ENCODE measurements at regions not wholly inside any gene's neighbourhood (a gene's known extent, or its start where the extent isn't known, plus 50 kb on each side); places are given as distances from the start of the nearest gene placed in this dataset.
"Not testable (repeated sequence)": the region's sequence is repeated elsewhere in the genome, so short reads cannot be mapped to it uniquely, and the experiment has no call there.

DNA sequence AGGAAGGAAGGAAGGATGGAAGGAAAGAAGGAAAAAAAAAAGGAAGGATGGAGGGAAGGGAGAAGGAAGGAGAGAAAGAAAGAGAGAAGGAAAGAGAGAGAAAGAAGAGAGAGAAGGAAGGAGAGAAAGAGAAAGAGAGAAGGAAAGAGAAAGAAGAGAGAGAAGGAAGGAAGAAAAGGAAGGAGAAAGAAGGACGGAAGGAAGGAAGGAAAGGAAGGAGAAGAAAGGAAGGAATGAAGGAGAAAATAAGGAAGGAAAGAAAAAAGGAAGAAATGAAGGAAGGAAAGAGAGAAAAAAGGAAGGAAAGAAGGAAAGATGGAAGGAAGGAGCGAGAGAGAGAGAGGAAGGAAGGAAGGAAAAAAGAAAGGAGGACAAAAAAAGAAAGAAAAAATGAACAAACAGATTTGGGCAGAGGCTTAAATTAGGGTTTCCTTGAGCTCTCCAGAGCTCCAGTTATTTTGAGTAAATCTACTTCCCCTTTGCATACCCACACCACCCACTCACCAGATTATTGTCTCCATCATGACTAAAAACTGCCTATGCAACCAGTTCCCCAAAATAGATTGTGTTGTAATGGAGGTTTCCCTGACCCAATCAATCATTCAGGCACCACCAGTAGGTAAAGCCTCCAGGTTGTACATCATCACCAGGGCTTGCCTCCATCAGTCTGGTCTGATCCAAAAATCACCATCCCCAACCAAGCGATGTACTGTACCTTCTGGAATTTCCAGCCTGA is 1722.9 kb upstream of the PCDH10 start:
- no peak for DNase-seq (ENCODE audit: low read depth)

DNA sequence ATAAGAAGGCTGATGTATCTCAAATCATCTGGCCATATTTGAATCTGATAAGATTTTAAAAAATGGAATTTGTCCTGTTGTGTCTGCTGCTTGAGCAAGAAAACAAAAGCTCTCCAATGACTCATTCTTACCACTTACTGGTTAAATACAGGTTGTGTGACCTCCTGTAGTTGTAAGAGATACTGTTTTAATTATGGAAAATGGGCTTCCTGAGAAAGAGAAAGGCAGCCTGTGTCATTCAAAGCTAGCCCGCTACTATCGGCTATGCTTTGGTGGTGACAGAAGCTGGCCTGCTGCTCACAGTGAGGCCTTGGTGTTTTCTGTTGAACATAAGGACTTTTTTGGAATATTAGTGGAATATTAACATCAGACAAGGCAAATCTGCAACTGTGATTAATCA is 1722.1 kb upstream of the PCDH10 start:
- no peak for DNase-seq (ENCODE audit: low read depth)

DNA sequence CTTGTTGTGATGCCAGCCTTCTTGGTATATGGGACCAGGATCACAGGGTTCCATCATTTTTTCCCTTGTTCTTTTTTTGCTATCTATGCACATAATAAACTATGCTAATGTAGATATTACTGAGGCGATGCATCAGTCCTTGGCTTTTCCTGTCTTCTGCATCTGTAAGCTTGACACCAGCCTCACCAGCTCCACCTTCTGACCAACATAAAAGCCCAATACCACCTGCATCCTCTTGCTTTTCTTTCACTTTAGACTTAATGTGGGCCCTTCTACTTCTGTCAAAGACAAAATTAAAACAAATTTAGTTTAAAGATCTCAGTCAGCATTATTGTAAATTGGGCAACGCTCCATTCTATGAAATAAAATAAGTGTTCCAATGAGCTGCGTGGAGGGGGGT is 1718.8 kb upstream of the PCDH10 start:
- DNase-seq (ENCODE audit: low read depth), result no peak

DNA sequence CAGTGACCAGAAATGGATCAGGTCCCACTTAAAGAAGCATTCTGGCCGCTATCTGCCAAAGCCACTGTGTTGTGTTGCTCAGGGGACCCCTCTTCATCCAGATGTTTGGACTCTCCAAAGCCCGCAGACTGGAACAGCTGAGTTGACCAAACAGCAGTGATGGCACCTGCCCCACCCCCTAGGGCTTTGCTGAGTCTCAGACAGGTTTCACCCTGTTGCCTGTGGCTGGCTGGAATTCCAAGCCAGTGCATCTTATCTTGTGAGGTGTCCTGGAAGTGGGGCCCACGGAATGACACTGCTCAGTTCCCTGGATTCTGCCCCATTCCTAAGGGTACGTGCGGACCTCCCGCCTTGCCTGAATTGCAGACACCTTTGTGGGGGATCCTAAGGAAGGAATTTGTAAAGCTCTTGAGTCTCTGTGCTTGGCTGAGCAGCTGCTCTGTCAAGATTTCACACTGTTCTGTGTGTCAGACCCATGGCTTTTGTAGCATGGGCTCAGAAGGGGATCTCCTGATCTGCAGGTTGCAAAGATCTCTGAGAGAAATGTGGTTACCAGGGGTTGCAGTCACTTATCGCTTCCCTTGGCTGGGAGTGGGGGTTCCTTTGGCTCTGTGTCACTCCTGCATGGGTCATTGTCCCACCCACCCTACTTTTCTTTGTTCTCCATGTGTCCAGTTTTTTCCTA is 1707.9 kb upstream of the PCDH10 start:
- no peak for DNase-seq (ENCODE audit: low read depth)

DNA sequence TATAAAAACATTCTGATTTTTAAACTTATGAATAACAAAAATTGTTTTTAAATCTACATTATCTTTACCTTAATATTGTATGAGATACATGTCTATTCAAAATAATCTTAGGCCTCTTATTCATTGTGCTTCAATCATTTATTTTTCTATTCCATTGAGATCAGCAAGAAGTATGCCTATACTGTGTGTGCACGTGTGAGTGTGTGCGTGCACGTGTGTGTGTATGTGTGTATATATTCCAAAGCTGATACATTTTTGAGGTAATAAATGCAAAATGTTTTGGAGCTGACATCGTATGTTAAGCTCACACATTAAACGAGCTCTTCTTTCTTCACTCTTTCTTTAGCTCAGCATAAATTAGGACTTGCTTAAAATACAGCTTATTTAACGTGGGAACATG is 1701.2 kb upstream of the PCDH10 start:
- no peak for DNase-seq (ENCODE audit: low read depth)

DNA sequence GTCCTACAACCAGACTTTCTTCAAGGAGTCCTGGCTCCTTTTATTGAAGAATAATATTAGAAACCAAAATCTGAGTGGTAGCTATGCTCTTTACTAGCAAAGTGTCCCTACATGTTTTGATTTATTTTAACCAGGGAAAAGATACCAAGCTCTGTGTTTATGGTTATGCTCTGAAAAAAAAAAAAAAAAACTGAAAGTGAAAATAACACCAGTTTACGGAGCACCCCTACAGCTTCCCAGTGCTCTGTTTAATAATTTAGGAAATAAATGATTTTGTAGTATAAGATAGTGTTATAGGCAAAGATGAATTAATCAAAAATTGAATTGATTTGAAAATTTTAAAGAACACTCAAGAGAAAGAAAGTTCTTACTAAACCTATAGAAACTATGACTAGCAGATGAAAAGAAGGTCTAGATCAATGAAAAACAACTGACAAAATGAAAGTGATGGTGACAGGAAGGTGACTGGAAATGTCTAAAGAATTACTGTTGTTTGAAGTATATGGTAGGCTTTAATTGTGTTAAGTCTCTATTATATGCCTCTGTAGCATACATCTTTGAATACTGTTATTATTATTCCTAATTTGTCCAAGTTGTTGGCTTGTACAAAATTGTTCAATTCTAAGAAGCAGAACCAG is 1698.4 kb upstream of the PCDH10 start:
- no peak for DNase-seq (ENCODE audit: low read depth)

DNA sequence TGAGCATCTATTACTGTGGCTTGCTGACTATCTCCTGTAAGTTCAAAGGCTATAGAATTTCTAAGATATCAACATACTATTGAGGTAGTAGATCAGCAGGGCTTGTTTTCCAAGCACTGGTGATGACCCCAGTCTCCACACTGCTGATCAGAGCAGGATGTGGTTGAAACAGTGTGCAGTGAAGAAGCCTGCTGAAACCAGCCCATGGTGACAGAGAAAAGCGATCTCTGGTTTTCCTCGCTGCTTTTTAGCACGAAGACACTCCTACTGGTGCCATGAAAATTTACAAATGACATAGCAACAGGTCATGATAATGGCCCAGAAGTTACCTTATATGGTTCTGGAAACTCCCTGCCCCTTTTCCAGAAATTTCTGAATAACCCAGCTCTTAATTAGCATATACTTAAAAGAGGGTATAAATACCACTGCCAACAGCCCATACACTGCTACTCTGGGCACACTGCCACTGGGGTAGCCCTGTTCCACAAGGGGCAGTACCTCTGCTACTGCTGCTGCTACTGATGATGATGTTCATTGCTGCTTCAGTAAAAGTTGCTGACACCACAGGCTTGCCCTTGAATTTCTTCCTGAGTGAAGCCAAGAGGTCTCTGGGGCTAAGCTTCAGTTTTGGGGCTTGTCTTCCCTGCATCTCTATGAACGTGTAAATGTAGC is 1689.5 kb upstream of the PCDH10 start:
- no peak for DNase-seq (ENCODE audit: low read depth)

DNA sequence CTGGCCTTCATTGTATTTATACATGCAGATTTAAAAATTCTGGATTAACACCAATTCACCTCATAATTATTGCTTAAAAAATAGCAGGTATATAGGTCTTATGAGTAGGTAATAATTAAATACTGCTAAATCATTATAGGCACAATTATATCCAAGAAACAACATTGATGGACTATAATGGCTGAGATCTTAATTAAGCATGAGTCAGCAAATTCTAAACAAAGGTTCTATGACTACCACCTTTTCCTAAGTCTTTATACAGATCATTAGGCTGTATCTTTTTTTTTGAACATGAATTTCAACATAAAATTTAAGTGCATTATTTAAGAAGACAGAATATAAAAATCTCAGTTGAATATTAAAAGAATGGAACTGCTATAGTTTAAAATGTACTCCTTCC is 1678.7 kb upstream of the PCDH10 start:
- DNase-seq (ENCODE audit: low read depth), result no peak

DNA sequence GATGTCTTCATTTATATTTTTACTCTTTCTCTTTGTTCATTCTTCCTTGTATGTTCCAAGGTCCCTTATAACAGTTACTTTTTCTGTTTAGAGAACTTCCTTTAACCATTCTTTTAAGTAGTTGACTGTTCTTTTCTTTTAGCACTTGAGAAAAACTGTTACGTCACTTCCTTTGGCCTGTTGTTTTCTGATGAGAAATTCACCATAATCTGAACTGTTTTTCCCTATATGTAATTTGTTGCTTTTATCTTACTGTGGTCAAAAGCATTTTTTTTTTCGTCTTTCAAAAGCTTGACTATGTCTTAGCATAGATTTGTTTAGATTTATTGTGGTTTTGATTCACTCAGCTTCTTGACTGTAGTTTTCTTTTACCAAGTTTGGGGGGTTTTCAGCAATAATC is 1660.3 kb upstream of the PCDH10 start:
- DNase-seq (ENCODE audit: low read depth), result no peak

DNA sequence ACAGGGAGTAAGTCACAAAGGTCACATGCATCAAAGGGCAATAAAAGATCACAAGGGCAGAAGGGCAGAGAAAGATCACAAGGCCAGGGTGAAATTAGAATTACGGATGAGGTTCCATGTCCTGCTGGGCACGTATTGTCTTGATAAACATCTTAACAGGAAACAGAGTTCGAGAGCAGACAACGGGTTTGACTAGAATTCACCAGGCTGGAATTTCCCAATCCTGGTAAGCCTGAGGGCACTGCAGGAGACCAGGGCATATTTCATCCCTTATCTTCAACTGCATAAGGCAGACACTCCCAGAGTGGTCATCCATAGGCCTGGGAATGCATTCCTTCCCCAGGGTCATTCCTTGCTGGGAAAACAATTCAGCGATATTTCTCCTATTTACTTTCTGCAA is 1652.9 kb upstream of the PCDH10 start:
- DNase-seq (ENCODE audit: low read depth), result not testable (repeated sequence)

DNA sequence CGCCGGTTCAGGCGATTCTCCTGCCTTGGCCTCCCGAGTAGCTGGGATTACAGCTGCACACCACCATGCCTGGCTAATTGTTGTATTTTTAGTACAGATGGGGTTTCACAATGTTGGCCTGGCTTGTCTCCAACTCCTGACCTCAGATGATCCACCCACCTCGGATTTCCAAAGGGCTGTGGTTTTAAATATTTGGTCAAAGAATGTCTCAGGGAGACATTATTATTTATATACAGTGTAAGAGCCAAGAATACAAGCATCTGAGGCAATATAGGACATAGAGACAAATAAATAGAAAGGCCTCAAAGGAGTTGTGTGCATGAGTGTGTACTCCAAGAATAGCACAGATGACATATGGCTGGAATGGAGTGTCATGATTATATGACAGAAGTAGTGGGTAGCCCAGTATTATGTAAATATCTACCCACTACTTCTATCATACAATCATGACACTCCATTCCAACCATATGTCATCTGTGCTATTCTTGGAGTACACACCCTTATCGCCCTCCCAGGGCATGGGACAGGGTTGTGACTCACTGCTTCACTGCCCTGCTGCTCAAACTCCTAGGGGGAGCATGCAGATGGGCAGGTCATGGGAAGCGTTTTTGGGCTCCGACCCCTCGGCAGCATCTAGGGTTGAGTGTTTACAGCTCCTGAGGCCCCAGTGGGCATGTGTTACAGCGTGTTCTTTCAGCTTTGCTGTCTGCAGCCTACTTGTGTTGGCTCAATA is 1649.8 kb upstream of the PCDH10 start:
- DNase-seq (ENCODE audit: low read depth), result peak; percentile 64

DNA sequence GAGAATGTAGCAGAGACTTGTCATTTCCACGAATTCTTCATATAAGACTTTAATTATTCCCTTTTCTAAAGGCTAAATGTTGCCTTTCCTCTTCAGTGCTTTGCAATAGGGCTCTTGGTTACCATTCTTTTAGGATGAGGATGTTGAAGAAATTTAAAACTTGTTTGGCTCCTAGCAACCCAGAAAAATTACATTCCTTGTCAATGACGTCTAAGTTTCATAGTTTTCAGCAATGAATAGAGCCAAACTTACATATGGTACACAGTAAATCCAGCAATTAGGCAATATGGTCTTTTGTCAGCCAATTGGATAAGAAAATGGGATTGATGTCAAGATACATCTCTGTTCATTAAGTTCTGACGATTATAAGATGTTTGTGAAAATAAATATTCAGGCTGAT is 1639.6 kb upstream of the PCDH10 start:
- DNase-seq (ENCODE audit: low read depth), result no peak

DNA sequence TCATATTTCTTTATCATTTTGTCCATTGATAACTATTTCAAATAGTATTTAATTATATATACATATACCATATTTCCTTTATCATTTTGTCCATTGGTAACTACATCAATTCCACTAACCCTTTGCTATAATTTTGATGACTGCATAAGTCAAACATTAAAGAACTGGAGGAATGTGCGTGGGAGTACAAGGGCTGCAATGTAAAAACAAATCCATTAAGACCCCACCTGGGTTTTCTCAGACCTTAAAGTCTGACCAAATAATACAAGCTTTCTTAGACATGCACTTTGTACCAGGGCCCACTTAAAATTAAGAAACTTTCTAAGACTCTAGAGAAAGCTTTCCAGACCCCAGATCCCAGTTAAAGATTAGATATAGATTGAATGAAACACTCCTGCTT is 1622.4 kb upstream of the PCDH10 start:
- no peak for DNase-seq (ENCODE audit: low read depth)

DNA sequence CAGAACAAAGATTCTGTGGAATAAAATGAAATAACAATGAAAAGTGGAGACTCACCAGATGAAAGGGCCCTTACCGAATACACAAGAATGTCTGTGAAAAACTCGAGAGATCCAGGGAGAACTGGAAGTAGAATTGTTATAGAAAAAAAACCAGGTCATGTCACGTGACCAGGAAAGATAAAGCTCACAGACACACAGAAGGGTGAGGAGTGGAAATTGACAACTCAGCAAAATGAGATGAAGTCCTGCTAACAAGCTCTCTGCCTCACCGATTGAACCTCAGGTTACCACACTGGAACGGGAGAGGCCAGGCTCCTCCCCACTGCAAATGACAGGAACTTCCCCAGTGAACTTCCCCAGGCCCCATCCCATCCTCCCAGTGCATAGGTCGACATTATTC is 1618.0 kb upstream of the PCDH10 start:
- DNase-seq (ENCODE audit: low read depth), result no peak

DNA sequence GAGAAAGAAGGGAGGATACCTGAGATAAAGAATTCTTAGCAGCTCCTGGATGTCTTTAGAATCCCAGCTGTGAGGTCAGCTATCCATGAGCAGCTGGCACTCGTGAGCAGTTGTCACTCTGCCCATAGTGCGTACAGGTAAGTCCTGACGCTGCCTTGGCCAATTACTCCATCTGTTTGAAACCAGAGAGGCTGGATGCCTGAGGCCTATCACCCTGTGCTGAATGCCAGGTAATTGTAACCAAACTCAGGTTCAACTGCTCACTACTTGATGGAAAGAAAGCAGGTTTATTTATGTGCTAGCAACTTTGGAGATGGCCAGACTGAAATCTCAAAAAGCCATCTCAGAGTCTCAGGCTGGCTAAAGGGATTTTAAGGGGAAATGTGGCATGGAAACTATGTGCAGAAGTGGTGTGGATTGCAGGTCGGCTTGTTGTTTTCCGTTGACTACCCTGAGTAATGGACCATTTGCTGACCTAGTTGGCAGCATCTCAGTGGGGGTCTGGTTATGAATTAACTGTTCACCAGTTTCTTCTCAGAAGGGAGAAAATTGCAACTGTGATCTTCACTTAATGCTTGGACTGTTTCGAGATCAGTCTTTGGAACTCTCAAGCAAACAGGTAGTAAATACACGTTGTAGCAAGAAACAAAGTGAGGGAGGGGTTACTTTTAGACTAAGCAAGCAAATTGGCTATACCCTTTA is 1614.0 kb upstream of the PCDH10 start:
- no peak for DNase-seq (ENCODE audit: low read depth)

DNA sequence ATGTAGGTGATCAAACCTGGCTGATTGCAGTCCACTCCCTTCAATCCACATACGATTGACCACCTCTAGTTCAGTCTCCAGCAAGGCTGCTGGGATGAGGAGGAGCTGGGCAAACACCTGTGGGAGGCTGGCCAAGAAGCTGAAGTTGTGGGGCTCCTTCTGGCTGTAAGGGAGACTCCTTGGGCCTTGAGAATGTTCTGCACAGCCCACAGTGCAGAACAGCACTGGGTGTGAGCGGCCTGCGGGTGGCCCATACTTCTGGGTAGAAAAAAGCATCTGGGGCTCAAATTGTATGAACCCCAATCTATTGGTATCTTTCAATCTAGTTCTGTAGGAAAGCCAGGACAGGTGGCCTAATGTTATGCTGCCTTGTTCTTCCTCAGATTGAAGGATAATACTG is 1608.8 kb upstream of the PCDH10 start:
- no peak for DNase-seq (ENCODE audit: low read depth)

DNA sequence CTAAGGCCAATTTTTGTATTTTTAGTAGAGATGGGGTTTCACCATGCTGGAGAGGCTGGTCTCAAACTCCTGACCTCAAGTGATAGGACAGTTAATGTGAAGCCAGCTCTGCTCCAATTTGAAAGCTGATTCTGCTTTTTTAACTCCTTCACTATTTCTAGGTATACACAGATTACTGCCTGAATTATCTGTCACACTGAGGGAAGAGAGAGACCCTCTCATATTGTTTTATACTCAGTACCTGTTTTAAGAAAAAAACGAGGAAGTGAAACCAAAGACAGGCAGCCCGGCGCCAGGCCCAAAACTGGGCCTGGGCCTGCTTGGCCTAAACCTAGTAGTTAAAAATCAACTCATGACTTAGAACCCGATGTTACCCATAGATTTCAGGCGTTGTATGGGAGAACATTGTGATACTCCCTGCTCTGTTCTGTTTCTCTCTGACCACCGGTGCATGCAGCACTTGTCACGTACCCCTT is 1601.5 kb upstream of the PCDH10 start:
- DNase-seq (ENCODE audit: low read depth), result no peak

DNA sequence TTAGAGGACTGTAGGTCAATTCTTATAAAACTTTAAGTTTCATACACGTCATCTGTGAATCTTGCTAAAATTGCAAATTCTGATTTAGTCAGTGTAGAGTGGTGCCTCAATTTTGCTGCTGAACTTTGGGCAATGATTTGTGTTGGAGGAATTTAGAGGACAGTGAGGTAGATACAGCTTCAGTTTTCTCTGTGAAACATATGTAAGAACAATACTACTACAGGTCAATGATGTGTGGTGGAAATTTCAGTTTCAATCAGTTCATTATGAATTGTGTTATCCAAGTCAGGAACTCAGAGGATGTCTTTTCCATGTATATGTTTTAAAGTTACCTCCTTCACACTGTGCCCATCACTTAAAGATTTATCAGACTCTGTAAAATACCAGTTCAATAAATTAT is 1597.8 kb upstream of the PCDH10 start:
- no peak for DNase-seq (ENCODE audit: low read depth)

DNA sequence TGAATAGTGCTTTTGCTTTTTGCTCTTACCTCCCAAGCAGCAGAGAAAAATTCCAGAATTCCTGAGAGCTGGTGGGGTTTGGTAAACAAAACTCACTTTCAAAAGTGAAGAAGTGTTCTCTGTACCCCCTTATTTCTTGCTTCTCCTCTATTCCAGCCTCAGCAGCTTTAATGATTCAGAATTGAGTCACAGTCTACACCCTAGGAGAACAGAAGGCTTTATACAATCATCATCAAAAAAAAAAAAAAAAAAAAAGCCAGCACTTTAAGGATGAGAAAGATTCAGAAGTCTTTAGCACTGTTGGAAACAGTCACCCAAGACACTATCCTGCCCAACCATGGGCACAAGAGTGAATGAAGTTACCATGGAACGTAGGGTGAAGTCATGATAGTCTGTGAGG is 1583.1 kb upstream of the PCDH10 start:
- DNase-seq (ENCODE audit: low read depth), result no peak

DNA sequence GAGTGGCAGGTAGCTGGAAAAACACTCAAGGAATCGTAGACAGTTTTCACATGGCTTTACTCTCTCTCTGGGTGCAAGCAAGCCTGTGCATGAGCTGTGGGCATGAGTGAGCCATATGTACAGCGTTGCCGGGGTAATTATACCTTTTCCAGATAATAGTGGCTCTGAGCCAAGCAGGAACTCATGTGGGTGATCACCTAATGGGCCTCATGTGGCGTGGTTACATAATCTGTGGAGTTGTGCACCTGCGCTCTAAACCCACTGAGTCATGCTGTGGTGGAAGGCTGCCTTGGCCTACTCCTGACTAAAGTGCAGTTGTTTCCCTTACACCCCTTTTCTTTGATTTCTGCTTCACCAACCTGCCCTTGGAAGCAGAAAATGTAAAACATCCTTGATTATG is 1564.5 kb upstream of the PCDH10 start:
- DNase-seq (ENCODE audit: low read depth), result no peak

DNA sequence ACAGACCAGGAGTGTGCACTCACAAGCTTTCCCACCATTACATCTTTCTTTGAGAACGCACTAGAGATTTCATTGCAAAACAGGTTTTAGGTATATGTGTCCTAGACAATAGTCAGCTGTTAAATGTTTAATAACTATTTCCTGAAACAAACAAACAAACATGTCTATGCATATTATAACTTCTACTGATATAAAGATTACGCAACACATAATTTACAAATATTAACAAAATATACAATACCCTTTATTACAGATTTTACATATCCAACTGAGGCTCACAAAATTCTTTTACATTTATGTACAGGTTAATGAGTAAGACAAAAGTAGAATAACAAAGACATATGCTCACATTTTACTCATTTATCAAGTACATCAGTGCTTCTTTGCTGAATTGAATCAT is 1554.0 kb upstream of the PCDH10 start:
- DNase-seq (ENCODE audit: low read depth), result no peak

Measured in myocyte (in vitro differentiated cells).